Esophagus squamous epithelium (tissue), 4 donors: ENCODE measurements at regions not wholly inside any gene's neighbourhood (a gene's known extent, or its start where the extent isn't known, plus 50 kb on each side); places are given as distances from the start of the nearest gene placed in this dataset.

ENCODE experiments used
- POLR2A ChIP-seq, 4 donors: fragments of 450-650 bp; IDR thresholded peaks; one replicate each; pipeline ENCODE4 v1.6.1; 2017; ENCODE audit warnings: antibody characterized with exemption in 4 of 4, mild to moderate bottlenecking in 4 of 4, moderate library complexity in 3 of 4
- TF ChIP-seq, protein P1 (sequence below), 6 experiments: fragments of 450-650 bp in 4 of 6; fragments of 200-600 bp in 2 of 6; sonication (generic) in 2 of 6; IDR thresholded peaks; one replicate each; pipeline ENCODE4 v1.5.1; 2016 to 2019; ENCODE audit warnings: antibody characterized with exemption in 6 of 6, mild to moderate bottlenecking in 4 of 6, moderate library complexity in 4 of 6

DNA sequence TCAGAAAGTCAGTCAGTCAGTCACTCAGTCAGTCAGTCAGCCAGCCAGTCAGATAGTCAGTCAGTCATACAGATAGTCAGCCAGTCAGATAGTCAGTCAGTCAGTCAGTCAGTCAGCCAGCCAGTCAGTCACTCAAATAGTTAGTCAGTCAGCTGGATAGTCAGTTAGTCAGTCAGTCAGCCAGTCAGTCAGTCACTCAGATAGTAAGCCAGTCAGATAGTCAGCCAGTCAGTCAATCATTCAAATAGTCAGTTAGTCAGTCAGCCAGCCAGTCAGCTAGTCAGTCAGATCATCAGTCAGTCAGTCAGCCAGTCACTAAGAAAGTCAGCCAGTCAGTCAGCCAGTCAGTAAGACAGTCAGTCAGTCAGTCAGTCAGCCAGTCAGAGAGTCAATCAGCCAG lies 477.1 kb downstream of the AGTPBP1 start:
- TF ChIP-seq, protein P1, sequence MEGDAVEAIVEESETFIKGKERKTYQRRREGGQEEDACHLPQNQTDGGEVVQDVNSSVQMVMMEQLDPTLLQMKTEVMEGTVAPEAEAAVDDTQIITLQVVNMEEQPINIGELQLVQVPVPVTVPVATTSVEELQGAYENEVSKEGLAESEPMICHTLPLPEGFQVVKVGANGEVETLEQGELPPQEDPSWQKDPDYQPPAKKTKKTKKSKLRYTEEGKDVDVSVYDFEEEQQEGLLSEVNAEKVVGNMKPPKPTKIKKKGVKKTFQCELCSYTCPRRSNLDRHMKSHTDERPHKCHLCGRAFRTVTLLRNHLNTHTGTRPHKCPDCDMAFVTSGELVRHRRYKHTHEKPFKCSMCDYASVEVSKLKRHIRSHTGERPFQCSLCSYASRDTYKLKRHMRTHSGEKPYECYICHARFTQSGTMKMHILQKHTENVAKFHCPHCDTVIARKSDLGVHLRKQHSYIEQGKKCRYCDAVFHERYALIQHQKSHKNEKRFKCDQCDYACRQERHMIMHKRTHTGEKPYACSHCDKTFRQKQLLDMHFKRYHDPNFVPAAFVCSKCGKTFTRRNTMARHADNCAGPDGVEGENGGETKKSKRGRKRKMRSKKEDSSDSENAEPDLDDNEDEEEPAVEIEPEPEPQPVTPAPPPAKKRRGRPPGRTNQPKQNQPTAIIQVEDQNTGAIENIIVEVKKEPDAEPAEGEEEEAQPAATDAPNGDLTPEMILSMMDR (IDR thresholded peaks at IDR 0.05), result no peak
- no peak for TF ChIP-seq POLR2A (IDR thresholded peaks at IDR 0.05)
